Tibial nerve (tissue), 4 donors: ENCODE measurements at regions not wholly inside any gene's neighbourhood (a gene's known extent, or its start where the extent isn't known, plus 50 kb on each side); places are given as distances from the start of the nearest gene placed in this dataset.

Experiments used
- DNase-seq, 2 donors: peaks; one replicate each; pipeline ENCODE4 v3.0.0-alpha.2; 2019; ENCODE audit warnings: low spot score in 2 of 2
- H3K27ac ChIP-seq, 4 donors: fragments of 200-600 bp; sonication (generic) in 3 of 4; one replicate each; pipeline ENCODE4 v1.5.1; 2017 to 2019; ENCODE audit warnings: mild to moderate bottlenecking in 1 of 4
- H3K27me3 ChIP-seq, 2 donors: fragments of 200-600 bp; sonication (generic) in 1 of 2; one replicate each; pipeline versions ENCODE4 v1.5.1 to v1.6.0; 2017 to 2019
- H3K36me3 ChIP-seq, 3 donors: fragments of 200-600 bp; sonication (generic); one replicate each; pipeline ENCODE4 v1.5.1; 2018 to 2019
- H3K4me1 ChIP-seq, 4 donors: fragments of 200-600 bp; sonication (generic) in 3 of 4; one replicate each; pipeline ENCODE4 v1.5.1; 2017 to 2019
- H3K4me3 ChIP-seq, 4 donors: fragments of 200-600 bp; sonication (generic) in 3 of 4; one replicate each; pipeline ENCODE4 v1.5.1; 2017 to 2019; ENCODE audit warnings: mild to moderate bottlenecking in 1 of 4, moderate library complexity in 1 of 4
- H3K9me3 ChIP-seq, 4 donors: fragments of 200-600 bp; sonication (generic) in 3 of 4; one replicate each; pipeline ENCODE4 v1.5.1; 2017 to 2019
- CTCF ChIP-seq, 5 experiments: fragments of 200-600 bp in 3 of 5; fragments of 450-650 bp in 2 of 5; sonication (generic) in 3 of 5; IDR thresholded peaks; one replicate each; pipeline ENCODE4 v1.5.1; 2016 to 2019; ENCODE audit warnings: antibody characterized with exemption in 5 of 5, mild to moderate bottlenecking in 3 of 5, moderate library complexity in 2 of 5
- EP300 ChIP-seq, 2 donors: sonication (generic); formaldehyde crosslinking; IDR thresholded peaks; one replicate each; pipeline ENCODE4 v1.6.1; 2017; ENCODE audit warnings: antibody characterized with exemption in 2 of 2, mild to moderate bottlenecking in 1 of 2
- POLR2A ChIP-seq, 2 donors: fragments of 450-650 bp; IDR thresholded peaks; one replicate each; pipeline ENCODE4 v1.6.1; 2017; ENCODE audit warnings: antibody characterized with exemption in 2 of 2, mild to moderate bottlenecking in 2 of 2, moderate library complexity in 2 of 2
- WGBS, 2 donors: methylation state at CpG; one replicate each; pipeline ENCODE4 v1.1.5; 2018; 5-methylcytosine and 5-hydroxymethylcytosine counted together

- TF ChIP-seq POLR2A (IDR thresholded peaks at IDR 0.05): no peak
- no peak for TF ChIP-seq EP300 (IDR thresholded peaks at IDR 0.05)
- no peak for TF ChIP-seq CTCF (IDR thresholded peaks at IDR 0.05)
- H3K27ac ChIP-seq: no peak overlapping the region
- H3K4me1 ChIP-seq: peaks cover 0 to 21% (median 9%) of the 10 kb centered on the region in 4 donors
- no peak overlapping the region for H3K4me3 ChIP-seq
- no peak for DNase-seq
- 96% methylated on average over 4 of the region's 4 CpGs for WGBS, 2 donors
- no peaks in the 10 kb centered on the region for H3K36me3 ChIP-seq
- H3K9me3 ChIP-seq: no peaks in the 10 kb centered on the region
- no peaks in the 10 kb centered on the region for H3K27me3 ChIP-seq
These were observed 928.5 kb downstream of the TLE4 start for GRCh38 chr9:80500300-80500699.

GRCh38 chr9:80498001-80498555, 926.3 kb downstream of the TLE4 start:
- no peaks in the 10 kb centered on the region for H3K36me3 ChIP-seq
- no peak overlapping the region for H3K27ac ChIP-seq
- WGBS, 2 donors: 81 to 84% methylated on average over 6 of the region's 6 CpGs
- no peaks in the 10 kb centered on the region for H3K9me3 ChIP-seq
- DNase-seq: no peak
- no peak overlapping the region for H3K4me3 ChIP-seq
- H3K4me1 ChIP-seq: peaks cover 0 to 2% (median 0%) of the 10 kb centered on the region in 4 donors
- no peaks in the 10 kb centered on the region for H3K27me3 ChIP-seq
- TF ChIP-seq EP300 (IDR thresholded peaks at IDR 0.05): no peak
- no peak for TF ChIP-seq POLR2A (IDR thresholded peaks at IDR 0.05)
- TF ChIP-seq CTCF (IDR thresholded peaks at IDR 0.05): no peak

DNA sequence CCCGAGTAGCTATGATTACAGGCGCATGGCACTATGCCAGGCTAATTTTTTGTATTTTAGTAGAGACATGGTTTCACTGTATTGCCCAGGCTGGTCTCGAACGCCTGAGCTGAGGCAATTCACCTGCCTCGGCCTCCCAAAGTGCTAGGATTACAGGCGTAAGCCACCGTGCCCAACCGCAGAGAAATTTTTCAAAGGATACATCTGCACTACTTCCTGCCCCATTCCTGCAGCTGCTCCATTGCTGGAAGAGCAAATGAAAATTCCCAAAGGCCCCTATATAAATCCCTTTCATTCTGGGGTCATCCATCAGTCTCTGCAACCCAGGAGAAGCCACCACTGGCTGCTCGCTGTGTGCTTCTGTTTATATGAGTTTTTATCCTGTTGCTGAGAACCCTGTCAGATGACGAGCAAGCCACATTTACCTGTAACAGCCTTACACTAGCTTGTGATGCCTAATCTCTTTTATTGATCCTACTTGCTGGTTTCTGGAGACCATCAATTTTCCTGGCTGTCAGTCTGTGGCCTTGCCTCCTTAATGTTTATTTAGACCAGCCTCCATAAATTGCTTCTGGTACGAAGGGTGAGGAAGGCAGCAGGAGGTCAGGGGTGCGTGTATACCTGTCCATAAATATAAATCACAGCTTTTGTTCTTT, 925.3 kb downstream of the TLE4 start:
- H3K9me3 ChIP-seq: no peaks in the 10 kb centered on the region
- no peaks in the 10 kb centered on the region for H3K36me3 ChIP-seq
- H3K4me3 ChIP-seq: no peak overlapping the region
- H3K4me1 ChIP-seq: peaks cover 0 to 2% (median 0%) of the 10 kb centered on the region in 4 donors
- no peak for DNase-seq
- TF ChIP-seq POLR2A (IDR thresholded peaks at IDR 0.05) (no peak), EP300 (IDR thresholded peaks at IDR 0.05) (no peak), CTCF (IDR thresholded peaks at IDR 0.05) (no peak)
- no peak overlapping the region for H3K27ac ChIP-seq
- H3K27me3 ChIP-seq: no peaks in the 10 kb centered on the region
- 71 to 74% methylated on average over 12 of the region's 12 CpGs for WGBS, 2 donors

DNA sequence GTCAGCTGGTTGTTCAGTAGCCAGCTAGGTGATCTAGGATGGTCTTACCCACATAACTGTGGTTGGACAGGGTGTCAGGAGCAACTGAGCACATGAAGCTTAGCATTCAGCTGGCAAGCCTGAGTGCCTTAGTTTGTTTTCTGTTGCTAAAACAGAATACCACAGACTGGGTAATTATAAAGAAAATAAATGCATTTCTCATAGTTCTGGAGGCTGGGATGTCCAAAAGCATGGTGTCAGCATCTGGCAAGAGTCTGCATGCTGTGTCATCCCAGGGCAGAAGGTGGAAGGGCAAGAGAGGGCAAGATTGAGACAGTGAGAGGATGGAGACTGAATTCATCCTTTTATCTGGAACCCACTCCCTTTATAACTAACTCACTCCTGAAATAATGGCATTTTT, 921.5 kb downstream of the TLE4 start:
- TF ChIP-seq POLR2A (IDR thresholded peaks at IDR 0.05) (no peak), CTCF (IDR thresholded peaks at IDR 0.05) (no peak), EP300 (IDR thresholded peaks at IDR 0.05) (no peak)
- no peaks in the 10 kb centered on the region for H3K9me3 ChIP-seq
- H3K36me3 ChIP-seq: no peaks in the 10 kb centered on the region
- H3K4me3 ChIP-seq: no peak overlapping the region
- no peaks in the 10 kb centered on the region for H3K27me3 ChIP-seq
- no peaks in the 10 kb centered on the region for H3K4me1 ChIP-seq
- no peak overlapping the region for H3K27ac ChIP-seq
- no peak for DNase-seq

GRCh38 chr9:80492221-80492620, 920.5 kb downstream of the TLE4 start:
- Histone ChIP-seq H3K4me1 (no peaks in the 10 kb centered on the region), H3K9me3 (no peaks in the 10 kb centered on the region), H3K27ac (no peak overlapping the region), H3K4me3 (no peak overlapping the region), H3K27me3 (no peaks in the 10 kb centered on the region), H3K36me3 (no peaks in the 10 kb centered on the region)
- no peak for TF ChIP-seq CTCF (IDR thresholded peaks at IDR 0.05)
- no peak for TF ChIP-seq EP300 (IDR thresholded peaks at IDR 0.05)
- no peak for TF ChIP-seq POLR2A (IDR thresholded peaks at IDR 0.05)
- DNase-seq: no peak
- WGBS, 2 donors: 54 to 78% methylated on average over 3 of the region's 3 CpGs
